Erythroblast (primary cell): ENCODE measurements at regions not wholly inside any gene's neighbourhood (a gene's known extent, or its start where the extent isn't known, plus 50 kb on each side); places are given as distances from the start of the nearest gene placed in this dataset.

Experiments
- GATA1 ChIP-seq: IDR thresholded peaks from 2 replicates; pipeline ENCODE4 v1.6.1; 2011; ENCODE audit warnings: low read depth, mild to moderate bottlenecking, control low read depth, low read length, moderate library complexity
- POLR2A ChIP-seq: IDR thresholded peaks from 2 replicates; pipeline ENCODE4 v1.6.1; 2011; ENCODE audit warnings: mild to moderate bottlenecking, low read length

DNA sequence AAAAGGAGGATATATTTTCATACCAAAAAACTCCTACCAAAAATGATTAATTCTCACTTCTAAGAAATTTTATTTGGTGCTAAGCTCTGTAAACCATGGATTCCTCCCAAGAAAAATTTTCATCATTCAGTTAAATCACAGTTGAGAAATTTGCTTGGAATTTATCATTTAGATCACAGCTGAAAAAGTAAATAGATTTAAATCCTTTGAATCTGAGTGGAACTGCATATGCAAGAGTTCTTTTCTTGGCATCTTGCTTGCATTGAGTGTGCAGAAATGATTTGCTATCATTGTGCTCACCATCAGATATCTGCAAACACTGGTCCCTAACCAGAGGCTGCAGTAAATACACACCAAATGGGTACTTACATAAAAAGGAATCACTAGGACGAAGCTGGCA, 836.1 kb upstream of the CDH6 start:
- TF ChIP-seq POLR2A (no peak), GATA1 (no peak)
